Lower leg skin (tissue), 4 donors: ENCODE measurements at regions not wholly inside any gene's neighbourhood (a gene's known extent, or its start where the extent isn't known, plus 50 kb on each side); places are given as distances from the start of the nearest gene placed in this dataset.

ENCODE experiments used
- DNase-seq, 2 donors: peaks; one replicate each; pipeline ENCODE4 v3.0.0-alpha.2; 2019; ENCODE audit warnings: low spot score in 2 of 2
- H3K4me3 ChIP-seq: fragments of 200-600 bp; sonication (generic); 2 replicates; pipeline ENCODE4 v1.5.1; 2017; ENCODE audit warnings: mild to moderate bottlenecking, low read depth; ENCODE audit not compliant: poor library complexity, severe bottlenecking
- POLR2A ChIP-seq, 2 donors: fragments of 450-650 bp; IDR thresholded peaks; one replicate each; pipeline ENCODE4 v1.6.1; 2016 to 2017; ENCODE audit warnings: antibody characterized with exemption in 2 of 2, mild to moderate bottlenecking in 1 of 2, moderate library complexity in 1 of 2
- WGBS, 2 donors: methylation state at CpG; one replicate each; pipeline ENCODE4 v1.1.5; 2018; 5-methylcytosine and 5-hydroxymethylcytosine counted together
- intact Hi-C: fragments of 100-400 bp; cut with DNase I; formaldehyde crosslinking; loops from one replicate; pipeline ENCODE4 v1.15.0; 2023; ENCODE audit warnings: low total_unique reads
- TF ChIP-seq, protein P1 (sequence below), 3 donors: fragments of 450-650 bp; IDR thresholded peaks; one replicate each; pipeline ENCODE4 v1.5.1; 2016; ENCODE audit warnings: antibody characterized with exemption in 3 of 3, mild to moderate bottlenecking in 3 of 3, moderate library complexity in 2 of 3

DNA sequence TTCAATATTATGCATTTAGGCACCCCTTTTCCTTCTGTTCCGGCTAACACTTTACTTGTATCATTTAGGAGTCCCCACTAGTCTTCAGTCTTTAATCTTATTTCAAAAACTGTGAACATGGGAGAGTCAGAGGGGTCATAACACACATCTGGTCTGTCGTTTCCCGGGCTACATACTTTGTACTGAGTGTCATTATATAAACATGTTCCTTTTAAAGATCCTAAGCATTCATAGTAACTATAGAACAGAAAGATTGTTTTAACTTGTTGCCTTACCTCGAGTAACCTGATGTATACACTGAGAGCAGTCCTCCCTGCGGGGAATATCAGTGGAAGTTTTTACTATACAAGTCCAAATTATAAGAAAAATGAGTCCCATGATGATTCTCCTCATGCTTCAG, 78.2 kb upstream of the VEPH1 start:
- no peak for TF ChIP-seq POLR2A (IDR thresholded peaks at IDR 0.05)
- TF ChIP-seq, protein P1, sequence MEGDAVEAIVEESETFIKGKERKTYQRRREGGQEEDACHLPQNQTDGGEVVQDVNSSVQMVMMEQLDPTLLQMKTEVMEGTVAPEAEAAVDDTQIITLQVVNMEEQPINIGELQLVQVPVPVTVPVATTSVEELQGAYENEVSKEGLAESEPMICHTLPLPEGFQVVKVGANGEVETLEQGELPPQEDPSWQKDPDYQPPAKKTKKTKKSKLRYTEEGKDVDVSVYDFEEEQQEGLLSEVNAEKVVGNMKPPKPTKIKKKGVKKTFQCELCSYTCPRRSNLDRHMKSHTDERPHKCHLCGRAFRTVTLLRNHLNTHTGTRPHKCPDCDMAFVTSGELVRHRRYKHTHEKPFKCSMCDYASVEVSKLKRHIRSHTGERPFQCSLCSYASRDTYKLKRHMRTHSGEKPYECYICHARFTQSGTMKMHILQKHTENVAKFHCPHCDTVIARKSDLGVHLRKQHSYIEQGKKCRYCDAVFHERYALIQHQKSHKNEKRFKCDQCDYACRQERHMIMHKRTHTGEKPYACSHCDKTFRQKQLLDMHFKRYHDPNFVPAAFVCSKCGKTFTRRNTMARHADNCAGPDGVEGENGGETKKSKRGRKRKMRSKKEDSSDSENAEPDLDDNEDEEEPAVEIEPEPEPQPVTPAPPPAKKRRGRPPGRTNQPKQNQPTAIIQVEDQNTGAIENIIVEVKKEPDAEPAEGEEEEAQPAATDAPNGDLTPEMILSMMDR (IDR thresholded peaks at IDR 0.05) = no peak
- no peak overlapping the region for H3K4me3 ChIP-seq
- DNase-seq = no peak
- WGBS, 2 donors = 68 to 72% methylated on average over 5 of the region's 5 CpGs
- intact Hi-C loops = no loop called here

DNA sequence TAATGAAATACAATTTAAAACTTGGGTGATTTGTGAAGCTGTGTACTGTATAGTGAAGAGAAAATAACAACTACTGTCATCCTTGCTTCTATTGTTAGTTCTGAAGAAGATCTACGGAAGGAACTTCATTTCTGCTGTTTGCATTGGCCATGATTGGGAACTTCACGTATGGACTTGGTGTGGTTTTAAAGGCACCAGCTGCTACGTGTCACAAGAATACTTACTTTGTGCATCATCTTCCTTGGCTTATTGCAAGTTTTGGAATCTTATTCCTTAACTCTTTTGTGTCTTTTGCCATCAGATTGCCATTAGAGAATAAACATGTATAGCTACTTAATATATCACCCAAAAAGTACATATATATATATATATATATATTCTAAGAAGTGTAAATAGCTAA, 75.0 kb upstream of the VEPH1 start:
- intact Hi-C loops = no loop called here
- no peak overlapping the region for H3K4me3 ChIP-seq
- no peak for TF ChIP-seq POLR2A (IDR thresholded peaks at IDR 0.05)
- TF ChIP-seq, protein P1 (IDR thresholded peaks at IDR 0.05) = no peak
- no peak for DNase-seq
- 75 to 80% methylated on average over 3 of the region's 3 CpGs for WGBS, 2 donors

DNA sequence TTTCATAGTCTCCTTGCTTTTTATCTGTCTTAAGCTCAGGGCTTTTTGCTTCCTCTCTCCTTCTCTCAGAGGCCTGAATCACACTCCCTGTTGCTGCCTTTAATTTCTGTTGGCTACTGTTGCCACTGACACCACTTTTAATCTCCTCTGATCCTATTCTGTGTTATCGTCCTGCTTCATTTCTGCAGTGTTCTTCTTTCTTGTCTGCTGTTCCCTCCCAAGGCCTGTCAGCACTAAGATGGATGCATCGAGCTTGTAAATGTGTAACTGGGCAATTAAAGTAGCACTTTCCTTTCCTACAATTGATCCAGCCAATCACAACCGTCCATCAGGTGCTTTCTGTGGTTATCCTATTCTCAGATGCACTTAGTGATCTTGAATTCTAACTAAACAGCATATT, 71.3 kb upstream of the VEPH1 start:
- WGBS, 2 donors = 77 to 83% methylated on average over 3 of the region's 3 CpGs
- no peak overlapping the region for H3K4me3 ChIP-seq
- intact Hi-C loops = loop anchor here (5.0 kb wide), 1 partner anchor 42 kb away; no protein-coding TSS in a partner anchor

DNA sequence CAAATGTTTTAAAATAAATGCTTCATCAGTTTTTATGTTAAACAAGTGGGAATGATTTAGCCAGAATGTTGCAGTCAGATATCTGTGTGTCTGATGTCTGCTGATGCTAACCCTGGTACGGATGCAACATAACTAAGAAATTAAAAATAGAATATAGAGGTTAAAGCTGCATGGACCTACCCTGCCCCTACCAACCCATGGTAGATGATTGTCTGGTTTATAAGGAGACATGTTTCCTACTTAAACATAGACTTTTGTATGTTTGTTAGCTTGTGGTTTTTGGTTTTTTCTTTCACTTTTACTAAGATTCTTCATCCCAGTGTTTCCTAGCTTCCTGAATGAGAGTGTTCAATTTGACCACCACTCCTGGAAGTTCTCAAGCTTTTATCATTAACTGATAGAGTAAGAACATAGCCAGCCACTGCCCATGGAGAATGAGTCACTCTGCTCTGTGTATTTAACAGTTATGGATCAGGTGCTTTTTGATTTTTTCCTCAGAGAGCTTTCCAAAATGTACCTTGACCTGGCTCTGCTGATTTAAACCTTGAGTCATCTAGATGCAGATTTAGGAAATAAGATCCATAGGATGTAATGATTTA, 70.7 kb upstream of the VEPH1 start:
- 76 to 82% methylated on average over 1 of the region's 1 CpG for WGBS, 2 donors

More for the DNA sequence above, 71.3 kb upstream of the VEPH1 start:
- no peak for TF ChIP-seq POLR2A (IDR thresholded peaks at IDR 0.05)
- TF ChIP-seq, protein P1 (IDR thresholded peaks at IDR 0.05) = no peak
- DNase-seq = no peak

DNA sequence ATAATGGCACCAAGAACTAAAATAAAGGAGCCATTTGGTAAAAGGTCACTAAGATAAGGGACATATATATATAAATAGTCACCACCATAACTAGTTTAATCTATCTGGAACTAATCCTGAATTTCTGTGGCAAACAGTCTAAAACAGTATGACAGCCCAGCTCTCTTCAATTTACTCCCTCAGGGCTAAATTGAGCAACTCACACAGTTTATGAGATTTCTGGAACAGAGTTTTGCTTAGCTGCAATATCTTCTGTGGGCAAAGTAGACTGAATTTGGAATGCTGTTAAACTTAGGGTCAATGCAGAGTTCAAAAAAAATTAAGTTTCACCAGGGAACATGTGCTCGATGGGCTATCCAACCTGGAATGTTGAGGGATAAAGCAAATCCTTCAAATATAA, 70.1 kb upstream of the VEPH1 start:
- DNase-seq = no peak
- TF ChIP-seq POLR2A (IDR thresholded peaks at IDR 0.05) = no peak
- TF ChIP-seq, protein P1 (IDR thresholded peaks at IDR 0.05) = no peak
- intact Hi-C loops = loop anchor here (5.0 kb wide), 1 partner anchor 41 kb away; no protein-coding TSS in a partner anchor
- WGBS, 2 donors = 29 to 39% methylated on average over 1 of the region's 1 CpG
- H3K4me3 ChIP-seq = no peak overlapping the region

More for the DNA sequence above, 70.7 kb upstream of the VEPH1 start:
- DNase-seq = no peak
- intact Hi-C loops = loop anchor here (5.0 kb wide), 1 partner anchor 42 kb away; no protein-coding TSS in a partner anchor
- no peak overlapping the region for H3K4me3 ChIP-seq
- no peak for TF ChIP-seq POLR2A (IDR thresholded peaks at IDR 0.05)
- TF ChIP-seq, protein P1 (IDR thresholded peaks at IDR 0.05) = no peak
